Mesenchymal stem cell (in vitro differentiated cells and primary cell): ENCODE measurements at regions not wholly inside any gene's neighbourhood (a gene's known extent, or its start where the extent isn't known, plus 50 kb on each side); places are given as distances from the start of the nearest gene placed in this dataset.

Experiments
- DNase-seq: peaks from one replicate; pipeline ENCODE4 v3.0.0-alpha.2; 2013
- H2AFZ ChIP-seq: one replicate; pipeline ENCODE4 v1.6.1; 2013; ENCODE audit warnings: low read depth, mild to moderate bottlenecking, control low read depth, inconsistent platforms, low read length, moderate library complexity
- H2AK5ac ChIP-seq: 2 replicates; pipeline ENCODE4 v1.6.1; 2013; ENCODE audit warnings: low read length, moderate library complexity, mild to moderate bottlenecking, inconsistent platforms; ENCODE audit not compliant: severe bottlenecking
- H2BK120ac ChIP-seq: one replicate; pipeline ENCODE4 v1.6.1; 2013; ENCODE audit warnings: low read depth, mild to moderate bottlenecking, inconsistent platforms, low read length, moderate library complexity
- H2BK12ac ChIP-seq, 2 experiments: one replicate each; pipeline ENCODE4 v1.6.1; 2013; ENCODE audit warnings: inconsistent platforms in 2 of 2, low read length in 2 of 2, mild to moderate bottlenecking in 2 of 2, moderate library complexity in 2 of 2, control low read depth in 1 of 2
- H2BK15ac ChIP-seq: one replicate; pipeline ENCODE4 v1.6.1; 2013; ENCODE audit warnings: mild to moderate bottlenecking, low read depth, inconsistent platforms; ENCODE audit not compliant: poor library complexity, severe bottlenecking
- H2BK5ac ChIP-seq: 2 replicates; pipeline ENCODE4 v1.6.1; 2013; ENCODE audit warnings: low read depth, mild to moderate bottlenecking, low read length, control low read depth, inconsistent platforms; ENCODE audit not compliant: poor library complexity, severe bottlenecking
- H3K14ac ChIP-seq, 2 experiments: one replicate each; pipeline ENCODE4 v1.6.1; 2013; ENCODE audit warnings: inconsistent platforms in 2 of 2, low read length in 2 of 2, control low read depth in 1 of 2, mild to moderate bottlenecking in 1 of 2, moderate library complexity in 1 of 2
- H3K18ac ChIP-seq, 2 experiments: one replicate each; pipeline ENCODE4 v1.6.1; 2013; ENCODE audit warnings: inconsistent platforms in 2 of 2, low read length in 2 of 2, control low read depth in 1 of 2, low read depth in 1 of 2, mild to moderate bottlenecking in 1 of 2
- H3K23ac ChIP-seq, 2 experiments: one replicate each; pipeline ENCODE4 v1.6.1; 2013; ENCODE audit warnings: inconsistent platforms in 2 of 2, low read length in 2 of 2, mild to moderate bottlenecking in 2 of 2, moderate library complexity in 2 of 2, control low read depth in 1 of 2
- H3K27ac ChIP-seq: 2 replicates; pipeline ENCODE4 v1.5.1; 2013; ENCODE audit warnings: mild to moderate bottlenecking, moderate library complexity, low read length, control low read depth, inconsistent platforms; ENCODE audit not compliant: poor library complexity, severe bottlenecking
- H3K27me3 ChIP-seq, 2 experiments: 2 replicates each; pipeline versions ENCODE4 v1.6.1 to v1.7.0; 2013; ENCODE audit warnings: low read length in 2 of 2, mild to moderate bottlenecking in 2 of 2, moderate library complexity in 2 of 2, control low read depth in 1 of 2, inconsistent platforms in 1 of 2; ENCODE audit not compliant: control insufficient read depth in 1 of 2, insufficient read depth in 1 of 2
- H3K36me3 ChIP-seq, 2 experiments: 2 replicates each; pipeline versions ENCODE4 v1.6.1 to v1.7.0; 2013; ENCODE audit warnings: low read length in 2 of 2, control low read depth in 1 of 2, inconsistent platforms in 1 of 2, low read depth in 1 of 2, mild to moderate bottlenecking in 1 of 2; ENCODE audit not compliant: insufficient read depth in 2 of 2, control insufficient read depth in 1 of 2
- H3K4ac ChIP-seq, 2 experiments: one replicate each; pipeline ENCODE4 v1.6.1; 2013; ENCODE audit warnings: inconsistent platforms in 2 of 2, low read length in 2 of 2, mild to moderate bottlenecking in 2 of 2, moderate library complexity in 2 of 2, control low read depth in 1 of 2, low read depth in 1 of 2
- H3K4me1 ChIP-seq: 2 replicates; pipeline ENCODE4 v1.6.1; 2013; ENCODE audit warnings: low read depth, low read length, control low read depth; ENCODE audit not compliant: control insufficient read depth, insufficient read depth
- H3K4me2 ChIP-seq: 2 replicates; pipeline ENCODE4 v1.6.1; 2013; ENCODE audit warnings: low read length, mild to moderate bottlenecking, inconsistent platforms; ENCODE audit not compliant: poor library complexity, severe bottlenecking
- H3K4me3 ChIP-seq, 2 experiments: 2 replicates each; pipeline versions ENCODE4 v1.5.1 to v1.7.0; 2013; ENCODE audit warnings: low read length in 2 of 2, mild to moderate bottlenecking in 2 of 2, control low read depth in 1 of 2, low read depth in 1 of 2; ENCODE audit not compliant: insufficient read depth in 1 of 2
- H3K79me1 ChIP-seq: replicated peaks from 2 replicates; pipeline ENCODE4 v1.6.1; 2013; ENCODE audit warnings: mild to moderate bottlenecking, control low read depth, low read length, inconsistent platforms; ENCODE audit not compliant: poor library complexity, severe bottlenecking
- H3K9ac ChIP-seq: 2 replicates; pipeline ENCODE4 v1.7.0; 2013; ENCODE audit warnings: mild to moderate bottlenecking, low read length, moderate library complexity
- H3K9me3 ChIP-seq: 2 replicates; pipeline ENCODE4 v1.7.0; 2013; ENCODE audit warnings: mild to moderate bottlenecking, low read length; ENCODE audit not compliant: control insufficient read depth
- H4K8ac ChIP-seq: one replicate; pipeline ENCODE4 v1.6.1; 2013; ENCODE audit warnings: inconsistent platforms, mild to moderate bottlenecking, low read length, moderate library complexity
- H4K91ac ChIP-seq: one replicate; pipeline ENCODE4 v1.6.1; 2013; ENCODE audit warnings: mild to moderate bottlenecking, low read length, inconsistent platforms
- WGBS: methylation state at CpG from one replicate; pipeline ENCODE4 v1.1.7; 2013; ENCODE audit warnings: mixed read lengths; 5-methylcytosine and 5-hydroxymethylcytosine counted together

DNA sequence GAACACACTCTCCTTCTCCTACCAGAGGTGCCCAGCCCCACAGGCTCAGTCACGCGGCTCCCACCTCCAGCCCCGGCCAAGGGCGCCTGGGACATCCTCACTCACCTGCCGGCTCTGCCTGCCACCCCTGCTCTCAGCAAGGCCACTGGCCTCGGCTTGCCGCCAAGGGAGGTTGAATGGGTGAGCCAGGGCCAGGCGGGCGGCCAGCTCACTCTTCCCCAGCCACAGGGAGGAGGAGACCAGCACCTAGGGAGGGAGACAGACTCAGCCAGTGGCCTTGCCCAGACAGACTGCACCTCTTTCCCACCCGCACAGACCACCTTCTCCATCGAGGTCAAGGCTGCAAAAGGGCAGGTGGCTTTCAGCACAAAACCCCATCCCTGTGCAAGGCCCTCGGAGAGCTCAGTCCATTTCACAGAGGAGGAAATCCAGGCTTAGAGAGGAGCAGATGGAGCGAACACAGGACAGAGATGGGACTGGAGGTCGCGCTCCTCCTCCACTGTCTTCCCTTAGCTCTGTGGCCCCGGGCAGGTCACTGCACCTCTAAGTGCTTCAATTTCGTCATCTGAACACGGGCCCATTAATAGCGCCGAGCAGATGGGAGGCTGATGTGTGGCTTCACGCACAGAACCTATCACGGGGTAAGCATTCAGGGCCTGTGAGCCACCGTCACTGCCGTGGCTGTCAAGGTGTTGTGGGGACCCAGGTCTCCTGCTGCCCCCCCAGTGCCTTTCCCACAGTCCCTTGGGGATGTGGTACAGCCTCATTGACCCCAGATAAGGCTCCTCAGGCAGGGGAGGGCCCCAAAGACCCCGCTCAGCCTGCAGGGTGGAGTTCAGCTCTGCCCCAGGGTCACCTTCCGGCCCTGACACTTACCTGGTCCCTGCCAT, 56.1 kb downstream of the RMI2 start:
- no peaks in the 10 kb centered on the region for H3K36me3 ChIP-seq
- H3K23ac ChIP-seq, result no peak overlapping the region
- no peak overlapping the region for H3K4ac ChIP-seq
- no peaks in the 10 kb centered on the region for H3K79me1 ChIP-seq
- H2AFZ ChIP-seq, result no peak overlapping the region
- no peak overlapping the region for H3K4me3 ChIP-seq
- H3K27ac ChIP-seq, result no peak overlapping the region
- H3K27me3 ChIP-seq, result peaks cover 17 to 49% of the 10 kb centered on the region in 2 experiments
- H4K8ac ChIP-seq, result no peak overlapping the region
- H2BK5ac ChIP-seq, result no peak overlapping the region
- H2AK5ac ChIP-seq, result no peak overlapping the region
- H3K4me2 ChIP-seq, result no peak overlapping the region
- no peak overlapping the region for H3K9ac ChIP-seq
- no peak overlapping the region for H4K91ac ChIP-seq
- no peaks in the 10 kb centered on the region for H3K9me3 ChIP-seq
- no peak overlapping the region for H2BK15ac ChIP-seq
- 85% methylated on average over 26 of the region's 26 CpGs for WGBS
- no peak overlapping the region for H3K18ac ChIP-seq
- peaks cover 2% of the 10 kb centered on the region for H3K4me1 ChIP-seq
- H2BK120ac ChIP-seq, result no peak overlapping the region
- no peak overlapping the region for H3K14ac ChIP-seq
- H2BK12ac ChIP-seq, result no peak overlapping the region
- DNase-seq, result no peak

DNA sequence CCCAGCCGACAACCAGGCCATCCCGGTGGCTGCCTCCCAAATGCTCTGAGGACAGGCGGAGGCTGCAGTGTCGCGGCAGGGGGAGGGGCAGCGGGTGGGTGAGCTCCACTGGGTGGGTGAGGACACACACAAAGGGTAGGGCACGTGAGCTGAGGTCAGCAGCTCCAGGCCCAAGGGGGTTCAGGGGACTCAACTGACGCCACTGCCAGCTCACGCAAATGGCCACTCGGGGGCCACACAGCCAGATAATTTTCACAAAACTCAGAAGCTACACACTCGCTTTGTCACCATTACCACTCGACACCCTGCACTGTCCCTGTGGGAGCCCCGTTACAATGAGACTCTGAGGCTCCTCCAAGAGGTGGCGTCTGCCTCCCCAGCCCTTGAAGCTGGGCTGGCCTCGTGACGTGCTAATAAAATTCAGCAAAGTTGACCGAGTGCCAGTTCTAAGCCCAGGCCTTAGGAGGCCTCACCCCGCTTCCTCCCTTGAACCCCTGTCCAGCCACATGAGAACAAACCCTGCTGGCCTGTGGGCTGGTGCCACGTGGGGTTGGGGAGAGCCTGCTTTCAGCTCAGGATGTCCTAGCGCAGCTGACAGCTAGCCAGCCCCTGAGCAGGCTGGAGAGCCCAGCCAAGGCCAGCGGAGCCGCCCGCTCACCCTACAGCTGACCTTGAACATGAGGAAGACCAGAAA, 56.9 kb downstream of the RMI2 start:
- Histone ChIP-seq H3K14ac (no peak overlapping the region), H2AK5ac (no peak overlapping the region), H4K8ac (no peak overlapping the region), H4K91ac (no peak overlapping the region), H3K36me3 (no peaks in the 10 kb centered on the region), H3K4me2 (no peak overlapping the region), H3K27ac (no peak overlapping the region), H3K79me1 (no peaks in the 10 kb centered on the region), H3K23ac (no peak overlapping the region), H3K4me1 (no peaks in the 10 kb centered on the region), H2AFZ (no peak overlapping the region), H3K18ac (no peak overlapping the region), H2BK12ac (no peak overlapping the region), H3K4me3 (no peak overlapping the region), H2BK15ac (no peak overlapping the region), H3K27me3 (peaks cover 17 to 46% of the 10 kb centered on the region in 2 experiments), H2BK120ac (no peak overlapping the region), H3K4ac (no peak overlapping the region), H3K9ac (no peak overlapping the region), H3K9me3 (no peaks in the 10 kb centered on the region), H2BK5ac (no peak overlapping the region)
- no peak for DNase-seq
- 88% methylated on average over 23 of the region's 23 CpGs for WGBS

GRCh38 chr16:11402745-11403533, 57.7 kb downstream of the RMI2 start:
- Histone ChIP-seq H3K4me3 (no peak overlapping the region), H3K27me3 (peaks cover 16 to 46% of the 10 kb centered on the region in 2 experiments), H2BK15ac (no peak overlapping the region), H2AK5ac (no peak overlapping the region), H3K4me1 (no peaks in the 10 kb centered on the region), H2AFZ (no peak overlapping the region), H3K23ac (no peak overlapping the region), H3K27ac (no peak overlapping the region), H4K8ac (no peak overlapping the region), H3K9me3 (no peaks in the 10 kb centered on the region), H2BK5ac (no peak overlapping the region), H3K14ac (no peak overlapping the region), H2BK120ac (no peak overlapping the region), H2BK12ac (no peak overlapping the region), H3K4ac (no peak overlapping the region), H4K91ac (no peak overlapping the region), H3K18ac (no peak overlapping the region), H3K36me3 (no peaks in the 10 kb centered on the region), H3K4me2 (no peak overlapping the region), H3K9ac (no peak overlapping the region), H3K79me1 (no peaks in the 10 kb centered on the region)
- 83% methylated on average over 19 of the region's 19 CpGs for whole genome bisulfite sequencing
- DNase-seq, result no peak

- Histone ChIP-seq H2AK5ac (no peak overlapping the region), H2AFZ (no peak overlapping the region), H3K79me1 (no peaks in the 10 kb centered on the region)
Measured at GRCh38 chr16:11403534-11403795, 58.2 kb downstream of the RMI2 start.

More at GRCh38 chr16:11403534-11403795, 58.2 kb downstream of the RMI2 start:
- Histone ChIP-seq H2BK12ac (no peak overlapping the region), H2BK120ac (no peak overlapping the region), H3K14ac (no peak overlapping the region), H3K4me1 (no peaks in the 10 kb centered on the region), H4K91ac (no peak overlapping the region), H3K4me2 (no peak overlapping the region), H3K9ac (no peak overlapping the region), H3K9me3 (no peaks in the 10 kb centered on the region), H2BK5ac (no peak overlapping the region), H3K27ac (no peak overlapping the region), H3K36me3 (no peaks in the 10 kb centered on the region), H2BK15ac (no peak overlapping the region), H4K8ac (no peak overlapping the region), H3K18ac (no peak overlapping the region), H3K27me3 (peaks cover 11 to 46% of the 10 kb centered on the region in 2 experiments), H3K23ac (no peak overlapping the region), H3K4ac (no peak overlapping the region), H3K4me3 (no peak overlapping the region)
- 84% methylated on average over 3 of the region's 3 CpGs for WGBS
- DNase-seq, result no peak
